Stimulated activated CD8-positive, alpha-beta memory T cell treated with anti-CD3 and anti-CD28 coated beads, Interleukin-7, amount 100 ng/mL, for 1 hour (primary cell): ENCODE measurements at regions not wholly inside any gene's neighbourhood (a gene's known extent, or its start where the extent isn't known, plus 50 kb on each side); places are given as distances from the start of the nearest gene placed in this dataset.
"Not testable (repeated sequence)": the region's sequence is repeated elsewhere in the genome, so short reads cannot be mapped to it uniquely, and the experiment has no call there.

Experiments used
- DNase-seq, 2 donors: peaks; one replicate each; pipeline ENCODE4 v3.0.0-alpha.2; 2020; ENCODE audit warnings: low read depth in 2 of 2

- DNase-seq, result no peak
Measured at GRCh38 chr9:119758990-119759389, 389.8 kb upstream of the BRINP1 start.

DNA sequence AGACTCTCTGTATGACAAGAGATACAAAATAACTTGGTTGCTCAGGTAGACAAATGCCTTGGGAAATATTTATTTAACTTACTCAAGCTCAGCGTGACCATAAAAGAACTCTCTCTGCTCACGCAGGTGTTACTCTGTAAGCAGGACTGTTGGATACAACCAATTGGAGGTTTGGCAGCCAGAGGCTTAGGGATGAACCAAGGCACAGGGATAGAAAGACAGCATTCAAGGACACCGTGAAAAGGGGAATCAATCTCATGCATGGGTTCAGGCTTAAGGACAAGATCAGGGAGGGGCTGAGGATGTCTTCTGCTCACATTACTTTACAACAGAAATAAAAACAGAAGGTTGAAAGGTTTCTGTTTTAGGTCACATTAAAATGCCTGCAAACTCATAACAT lies 389.0 kb upstream of the BRINP1 start:
- DNase-seq, result no peak

GRCh38 chr9:119739476-119739875 lies 370.2 kb upstream of the BRINP1 start:
- no peak for DNase-seq

GRCh38 chr9:119736491-119737454 lies 367.5 kb upstream of the BRINP1 start:
- no peak for DNase-seq

DNA sequence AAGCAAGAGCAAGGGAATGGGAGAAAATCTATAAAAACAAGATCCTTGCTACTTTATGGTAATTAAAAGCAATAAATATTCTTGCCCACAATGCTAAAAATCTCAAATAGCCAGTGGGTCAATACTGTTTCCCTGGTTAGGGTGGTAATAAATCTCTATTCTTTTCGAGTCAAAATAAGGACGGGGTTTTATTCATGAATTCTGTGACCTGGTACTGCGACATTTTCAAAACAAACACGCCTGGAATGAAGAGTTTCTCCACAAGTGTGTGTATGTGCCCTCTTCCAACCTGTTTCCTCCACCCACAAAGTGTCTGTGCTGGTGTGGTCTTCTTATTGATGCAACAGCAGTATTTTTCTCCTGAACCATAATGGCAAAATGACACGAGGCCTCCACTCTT lies 358.8 kb upstream of the BRINP1 start:
- DNase-seq, result no peak

DNA sequence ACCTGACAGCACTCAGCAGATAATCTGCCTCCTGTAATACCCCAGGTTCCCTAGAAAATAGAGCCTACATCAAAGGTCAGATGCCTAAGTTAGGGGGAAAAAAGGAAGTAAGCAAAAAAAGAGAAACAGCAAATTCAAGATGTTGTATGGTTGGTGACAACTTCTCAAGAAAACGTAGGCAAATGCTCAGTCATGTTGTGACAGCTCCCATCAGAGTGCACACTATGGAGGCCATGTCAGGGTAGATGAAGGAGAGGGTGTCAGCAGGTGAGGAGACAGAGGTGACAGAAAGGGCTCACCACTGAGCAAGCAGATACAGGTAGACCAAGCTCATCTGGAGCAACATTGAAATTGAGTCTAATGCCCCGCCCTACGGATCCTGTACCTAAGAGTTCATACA lies 356.8 kb upstream of the BRINP1 start:
- no peak for DNase-seq

DNA sequence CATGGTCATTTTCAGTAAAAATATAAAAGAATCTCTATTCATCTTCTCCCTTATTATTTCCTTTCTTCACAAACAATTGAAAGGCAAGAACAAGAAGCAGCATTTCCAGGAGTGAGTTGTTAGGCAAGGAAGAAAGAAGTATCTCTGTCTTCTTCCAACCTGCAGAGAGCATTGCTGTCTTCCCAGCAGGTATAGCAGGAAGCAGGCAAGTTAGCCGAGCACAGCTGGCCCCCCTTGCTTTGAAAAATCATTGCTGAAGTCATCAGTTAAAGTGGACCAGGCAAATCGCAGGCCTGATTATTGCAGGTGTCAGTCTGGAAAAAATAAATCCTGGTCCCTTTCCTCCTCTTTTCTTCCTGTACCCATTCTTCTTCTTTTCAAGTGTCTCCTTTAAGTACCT lies 353.1 kb upstream of the BRINP1 start:
- no peak for DNase-seq

GRCh38 chr9:119712325-119712724 lies 343.1 kb upstream of the BRINP1 start:
- DNase-seq, result no peak

GRCh38 chr9:119709431-119709830 lies 340.2 kb upstream of the BRINP1 start:
- DNase-seq, result no peak

GRCh38 chr9:119707228-119707845 lies 338.1 kb upstream of the BRINP1 start:
- DNase-seq, result no peak

GRCh38 chr9:119701651-119702050 lies 332.4 kb upstream of the BRINP1 start:
- no peak for DNase-seq

GRCh38 chr9:119698535-119698934 lies 329.3 kb upstream of the BRINP1 start:
- no peak for DNase-seq

- DNase-seq, result no peak
Measured at GRCh38 chr9:119697996-119698395, 328.8 kb upstream of the BRINP1 start.

GRCh38 chr9:119689879-119690278 lies 320.6 kb upstream of the BRINP1 start:
- no peak for DNase-seq

- no peak for DNase-seq
Measured at GRCh38 chr9:119688547-119688946, 319.3 kb upstream of the BRINP1 start.

DNA sequence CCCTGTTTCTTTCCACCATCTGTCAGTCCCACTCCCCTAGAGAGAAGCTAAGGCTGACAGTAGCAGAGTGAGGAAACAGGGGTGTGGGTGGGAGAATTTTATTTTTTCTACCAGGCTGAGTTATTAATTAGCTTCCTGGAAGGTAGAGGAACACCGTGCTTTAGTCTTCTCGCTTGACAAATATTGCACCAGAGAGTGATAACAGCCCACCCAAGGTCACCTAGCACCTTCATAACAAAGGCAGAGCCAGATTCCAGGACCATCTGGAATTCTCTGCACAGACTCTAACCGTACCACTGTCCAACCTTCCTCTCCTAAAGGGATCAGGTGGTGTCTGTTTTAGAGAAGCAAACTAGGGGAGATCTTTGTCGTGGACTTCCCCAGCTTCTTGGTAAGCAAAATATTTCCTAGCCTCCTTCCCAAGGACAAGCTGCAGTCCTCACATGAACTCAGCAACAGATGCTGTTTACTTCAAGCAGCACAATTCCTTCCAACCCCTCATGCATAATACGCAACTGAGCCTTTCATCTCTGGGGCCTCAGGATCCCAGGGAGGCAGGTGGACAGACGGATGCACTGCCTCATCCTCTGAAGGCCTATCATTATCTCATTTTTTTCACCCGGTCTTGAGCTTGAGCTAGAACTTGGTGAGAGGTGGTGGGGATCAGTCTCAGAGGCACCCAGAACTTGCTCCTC lies 308.7 kb upstream of the BRINP1 start:
- no peak for DNase-seq

DNA sequence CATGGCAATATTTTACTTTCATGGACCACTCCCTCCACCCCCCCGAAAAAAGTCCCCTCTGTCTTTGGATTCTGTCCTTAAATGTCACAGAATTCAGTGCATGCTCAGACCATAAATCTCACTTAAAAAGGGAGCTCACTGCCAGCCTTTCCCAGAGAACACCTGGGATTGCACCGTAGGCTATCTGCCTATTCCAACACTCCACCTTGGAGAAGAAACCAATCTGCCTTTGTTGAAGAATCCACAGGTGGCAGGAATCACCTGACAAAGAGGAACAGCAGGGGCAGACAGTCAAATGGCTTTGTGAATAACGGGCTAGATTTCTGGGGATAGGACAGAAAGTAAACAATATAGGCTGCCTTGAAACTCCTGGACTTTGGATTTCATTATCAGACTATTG lies 306.7 kb upstream of the BRINP1 start:
- no peak for DNase-seq

GRCh38 chr9:119672763-119673162 lies 303.5 kb upstream of the BRINP1 start:
- DNase-seq, result not testable (repeated sequence)

GRCh38 chr9:119667916-119668315 lies 298.7 kb upstream of the BRINP1 start:
- DNase-seq, result no peak

- DNase-seq, result no peak
Measured at GRCh38 chr9:119667163-119667562, 297.9 kb upstream of the BRINP1 start.

GRCh38 chr9:119662329-119662728 lies 293.1 kb upstream of the BRINP1 start:
- no peak for DNase-seq

- no peak for DNase-seq
Measured at GRCh38 chr9:119652931-119653330, 283.7 kb upstream of the BRINP1 start.

- DNase-seq, result no peak
Measured at GRCh38 chr9:119649205-119649604, 280.0 kb upstream of the BRINP1 start.
